ENCODE measurements at regions not wholly inside any gene's neighbourhood (a gene's known extent, or its start where the extent isn't known, plus 50 kb on each side); places are given as distances from the start of the nearest gene placed in this dataset.
A peak's percentile ranks its signal among the peaks of the same experiment; 100 is the strongest.
"Not testable (repeated sequence)": the region's sequence is repeated elsewhere in the genome, so short reads cannot be mapped to it uniquely, and the experiment has no call there.

DNA sequence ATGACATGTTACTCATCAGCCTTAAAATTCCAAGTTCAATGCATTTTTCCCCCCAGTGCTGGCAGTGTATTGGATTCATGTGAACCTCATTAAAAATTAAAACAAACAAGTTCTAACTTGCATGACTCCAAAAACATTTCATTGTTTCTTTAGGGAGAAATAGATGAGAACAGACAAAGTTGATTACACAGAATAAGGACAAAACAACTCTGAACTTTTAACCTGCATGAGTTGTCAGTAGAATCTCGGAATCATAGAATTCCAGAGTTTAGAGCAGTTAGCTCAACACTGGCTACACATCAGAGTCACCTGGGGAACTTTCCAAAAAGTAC lies 127.5 kb downstream of the TMX1 start:
- TF ChIP-seq CTCF (conservative IDR thresholded peaks at IDR 0.05), result no peak
- peak overlapping the region; percentile 22; the same call in 1 of the 2 replicates for H3K27ac ChIP-seq

DNA sequence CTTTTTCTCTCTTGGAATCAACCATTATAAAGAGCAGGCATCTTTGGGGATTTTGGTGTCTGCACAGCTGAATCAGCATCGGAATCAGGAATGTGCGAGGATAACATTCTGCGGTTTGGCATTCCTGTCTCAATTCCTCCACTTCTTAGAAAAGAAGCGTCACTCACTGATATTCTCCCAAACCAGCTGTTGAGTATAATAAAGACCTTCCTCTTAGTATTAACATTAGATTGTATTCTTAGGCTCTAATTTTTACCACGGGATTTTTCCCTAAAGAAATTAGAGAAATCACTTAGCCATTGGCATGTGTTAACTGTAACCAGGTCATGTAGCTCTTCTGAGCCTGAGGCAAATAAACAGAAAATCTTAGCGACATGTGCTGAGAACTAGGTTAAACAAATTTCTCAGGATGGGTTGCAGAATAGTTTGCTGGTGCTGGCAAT lies 128.7 kb downstream of the TMX1 start:
- TF ChIP-seq CTCF (conservative IDR thresholded peaks at IDR 0.05), result no peak
- no peak overlapping the region for H3K27ac ChIP-seq

DNA sequence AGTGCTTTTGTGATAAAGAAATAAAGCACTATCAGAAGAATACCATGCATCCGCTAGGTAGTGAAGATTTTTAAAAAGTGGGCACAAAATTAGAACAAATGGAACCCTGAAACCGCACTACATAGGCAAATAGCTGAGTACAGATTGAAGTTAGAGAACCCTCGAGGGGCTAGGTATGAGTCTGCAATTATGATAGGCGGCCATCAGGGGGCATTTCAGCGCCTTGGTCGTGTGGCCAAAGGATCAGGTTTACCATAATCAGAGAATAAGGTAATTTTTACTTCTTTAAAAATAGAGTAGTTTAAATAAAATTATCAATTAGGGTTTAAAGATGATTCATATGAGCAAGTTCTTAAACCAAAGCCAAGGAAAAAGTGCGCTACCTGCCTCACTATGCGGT lies 129.8 kb downstream of the TMX1 start:
- peak; percentile 67 for TF ChIP-seq CTCF (conservative IDR thresholded peaks at IDR 0.05)
- no peak overlapping the region for H3K27ac ChIP-seq

DNA sequence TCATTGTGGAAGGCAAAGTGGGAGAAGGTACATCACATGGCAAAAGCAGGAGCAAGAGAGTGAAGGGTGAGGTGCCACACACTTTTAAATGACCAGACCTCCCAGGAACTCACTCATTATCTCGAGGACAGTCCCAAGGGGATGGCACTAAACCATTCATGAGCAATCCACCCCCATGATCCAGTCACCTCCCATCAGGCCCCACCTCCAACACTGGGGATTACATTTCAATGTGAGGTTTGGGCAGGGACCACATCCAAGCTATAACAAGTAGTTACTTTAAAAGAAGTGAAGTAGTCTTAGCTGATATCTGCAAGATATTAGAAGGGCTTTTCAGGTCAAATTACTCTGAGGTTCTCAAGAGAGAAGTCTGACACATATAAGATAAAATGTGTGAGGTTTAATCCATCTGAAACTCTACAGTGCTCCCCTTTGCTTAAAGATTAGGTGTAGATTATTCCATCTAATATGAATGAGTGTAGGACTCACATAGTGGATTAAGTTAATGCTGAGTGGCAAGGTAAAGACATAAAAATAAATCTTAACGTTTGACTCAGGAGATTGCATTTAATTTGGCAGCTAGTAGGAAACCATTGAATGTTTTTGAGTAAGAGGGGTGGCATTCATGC lies 130.8 kb downstream of the TMX1 start:
- no peak overlapping the region for H3K27ac ChIP-seq

GRCh38 chr14:51377186-51377585 lies 137.1 kb downstream of the TMX1 start:
- not testable (repeated sequence) for H3K27ac ChIP-seq

More for the DNA sequence above, 130.8 kb downstream of the TMX1 start:
- TF ChIP-seq CTCF (conservative IDR thresholded peaks at IDR 0.05), result no peak

DNA sequence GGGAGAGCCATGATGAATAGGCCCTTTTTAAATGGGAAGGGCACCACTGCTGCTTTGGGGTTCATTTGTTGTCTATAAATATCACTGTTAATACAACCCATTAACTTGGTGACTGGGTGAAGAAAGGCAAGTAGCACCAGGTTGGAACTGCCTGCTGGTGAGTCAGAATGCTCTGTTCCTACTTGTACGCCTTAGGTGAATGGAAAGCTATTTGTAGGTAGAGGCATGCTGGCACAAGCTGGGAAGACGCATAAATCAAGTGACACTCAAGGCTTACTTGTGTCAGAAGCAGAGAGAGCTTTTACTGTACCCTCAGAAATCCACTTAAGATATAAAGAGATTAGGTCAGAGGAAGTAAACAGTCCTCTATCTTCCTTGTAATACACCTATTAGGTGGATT lies 142.5 kb downstream of the TMX1 start:
- H3K27ac ChIP-seq, result no peak overlapping the region
- no peak for TF ChIP-seq CTCF (conservative IDR thresholded peaks at IDR 0.05)

DNA sequence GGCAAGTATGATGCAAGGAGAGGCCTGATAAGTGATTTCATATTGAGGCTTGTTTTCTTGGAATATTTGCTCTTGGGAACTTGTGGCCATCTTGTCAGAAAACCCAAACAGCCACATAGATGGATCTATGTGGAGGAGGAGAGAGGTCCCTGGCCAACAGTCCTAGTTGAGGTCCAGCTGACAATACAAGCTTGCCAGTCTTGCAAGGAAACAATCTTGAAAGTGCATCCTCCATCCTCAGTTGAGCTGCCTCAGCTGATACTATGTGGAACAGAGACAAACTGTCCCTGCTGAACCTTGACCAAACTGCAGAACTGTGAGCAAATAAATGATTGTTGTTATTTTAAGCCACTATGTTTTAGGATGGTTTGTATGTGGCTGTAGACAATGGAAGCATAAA lies 146.4 kb downstream of the TMX1 start:
- H3K27ac ChIP-seq, result no peak overlapping the region
- TF ChIP-seq CTCF (conservative IDR thresholded peaks at IDR 0.05), result no peak

DNA sequence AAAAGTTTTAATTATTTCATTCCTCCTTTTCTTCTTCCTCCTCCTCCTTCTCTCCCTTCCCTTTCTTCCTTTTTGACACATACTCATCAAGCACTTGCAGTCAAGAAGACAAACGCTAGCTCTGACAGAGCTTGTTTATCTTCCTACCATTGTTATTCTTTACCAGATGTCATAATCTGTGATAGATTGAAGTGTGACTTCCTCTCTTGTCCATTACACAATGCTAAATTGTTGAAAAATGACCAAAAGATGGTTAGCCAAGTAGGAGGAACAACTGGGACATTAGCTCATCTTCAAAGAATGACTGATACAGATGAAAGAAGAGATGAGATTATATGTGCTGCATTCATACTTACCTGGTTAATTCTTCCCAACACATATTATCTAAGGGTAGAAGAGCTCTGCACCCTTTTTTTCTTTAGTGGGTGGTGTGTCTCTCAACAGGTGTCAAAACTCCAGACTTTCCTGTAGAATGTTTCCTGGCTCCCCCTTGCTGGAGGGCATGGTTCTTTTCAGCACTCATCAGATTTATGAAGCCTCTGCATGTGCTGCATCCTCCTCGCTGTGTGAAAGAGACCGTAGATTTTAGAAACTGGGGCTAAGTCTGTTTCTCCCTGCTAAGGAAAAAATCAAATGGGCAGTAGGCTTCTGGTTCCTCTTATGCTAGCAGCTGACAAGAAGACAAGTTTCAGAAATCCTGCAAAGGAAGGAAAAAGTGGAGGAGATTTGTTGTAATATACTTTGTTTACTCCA lies 147.1 kb downstream of the TMX1 start:
- H3K27ac ChIP-seq, result no peak overlapping the region
- no peak for TF ChIP-seq CTCF (conservative IDR thresholded peaks at IDR 0.05)

All from VCaP (cell line).